ENCODE measurements at regions not wholly inside any gene's neighbourhood (a gene's known extent, or its start where the extent isn't known, plus 50 kb on each side); places are given as distances from the start of the nearest gene placed in this dataset.
"Not testable (repeated sequence)": the region's sequence is repeated elsewhere in the genome, so short reads cannot be mapped to it uniquely, and the experiment has no call there.

- no peak for DNase-seq
Observed at GRCh38 chr16:85279402-85279801, 167.1 kb upstream of the CIBAR2 start.

GRCh38 chr16:85279825-85280545 lies 167.7 kb upstream of the CIBAR2 start:
- no peak for DNase-seq

- no peak for DNase-seq
Observed at GRCh38 chr16:85281181-85281580, 168.9 kb upstream of the CIBAR2 start.

GRCh38 chr16:85282842-85283241 lies 170.6 kb upstream of the CIBAR2 start:
- DNase-seq = no peak

GRCh38 chr16:85283305-85284050 lies 171.2 kb upstream of the CIBAR2 start:
- no peak for DNase-seq

- no peak for DNase-seq
Observed at GRCh38 chr16:85284141-85284817, 172.0 kb upstream of the CIBAR2 start.

- no peak for DNase-seq
Observed at GRCh38 chr16:85285681-85286065, 173.4 kb upstream of the CIBAR2 start.

- DNase-seq = no peak
Observed at GRCh38 chr16:85286066-85286831, 174.0 kb upstream of the CIBAR2 start.

GRCh38 chr16:85286951-85287814 lies 174.9 kb upstream of the CIBAR2 start:
- no peak for DNase-seq

- DNase-seq = not testable (repeated sequence)
Observed at GRCh38 chr16:85287815-85288109, 175.5 kb upstream of the CIBAR2 start.

GRCh38 chr16:85288341-85288868 lies 176.1 kb upstream of the CIBAR2 start:
- DNase-seq = no peak

GRCh38 chr16:85288869-85289660 lies 176.8 kb upstream of the CIBAR2 start:
- no peak for DNase-seq

- no peak for DNase-seq
Observed at GRCh38 chr16:85289760-85290625, 177.7 kb upstream of the CIBAR2 start.

- no peak for DNase-seq
Observed at GRCh38 chr16:85290626-85291301, 178.5 kb upstream of the CIBAR2 start.

- no peak for DNase-seq
Observed at GRCh38 chr16:85291302-85292148, 179.3 kb upstream of the CIBAR2 start.

- no peak for DNase-seq
Observed at GRCh38 chr16:85293458-85293857, 181.2 kb upstream of the CIBAR2 start.

GRCh38 chr16:85293904-85294642 lies 181.8 kb upstream of the CIBAR2 start:
- DNase-seq = no peak

Data from CD4-positive, alpha-beta T cell treated with Interleukin-10 for 1 hour (primary cell).